GM06990 (cell line): ENCODE measurements at regions not wholly inside any gene's neighbourhood (a gene's known extent, or its start where the extent isn't known, plus 50 kb on each side); places are given as distances from the start of the nearest gene placed in this dataset.

Source experiments
- DNase-seq: peaks from one replicate; pipeline ENCODE4 v3.0.0-alpha.2; 2011; ENCODE audit not compliant: insufficient read length; ENCODE audit errors: extremely low read depth
- H3K27me3 ChIP-seq: replicated peaks from 2 replicates; pipeline ENCODE4 v1.6.0; 2011; ENCODE audit warnings: low read length; ENCODE audit not compliant: control insufficient read depth, insufficient read depth
- H3K36me3 ChIP-seq: 2 replicates; pipeline ENCODE4 v1.5.1; 2011; ENCODE audit warnings: low read length; ENCODE audit not compliant: control insufficient read depth, insufficient read depth
- H3K4me3 ChIP-seq: replicated peaks from 2 replicates; pipeline ENCODE4 v1.5.1; 2011; ENCODE audit warnings: low read depth, mild to moderate bottlenecking, control low read depth, low read length
- CTCF ChIP-seq: IDR thresholded peaks from 2 replicates; pipeline ENCODE4 v1.5.1; 2011; ENCODE audit warnings: low read length, control low read depth, mild to moderate bottlenecking, inconsistent platforms; ENCODE audit not compliant: insufficient read depth, poor library complexity, severe bottlenecking

DNA sequence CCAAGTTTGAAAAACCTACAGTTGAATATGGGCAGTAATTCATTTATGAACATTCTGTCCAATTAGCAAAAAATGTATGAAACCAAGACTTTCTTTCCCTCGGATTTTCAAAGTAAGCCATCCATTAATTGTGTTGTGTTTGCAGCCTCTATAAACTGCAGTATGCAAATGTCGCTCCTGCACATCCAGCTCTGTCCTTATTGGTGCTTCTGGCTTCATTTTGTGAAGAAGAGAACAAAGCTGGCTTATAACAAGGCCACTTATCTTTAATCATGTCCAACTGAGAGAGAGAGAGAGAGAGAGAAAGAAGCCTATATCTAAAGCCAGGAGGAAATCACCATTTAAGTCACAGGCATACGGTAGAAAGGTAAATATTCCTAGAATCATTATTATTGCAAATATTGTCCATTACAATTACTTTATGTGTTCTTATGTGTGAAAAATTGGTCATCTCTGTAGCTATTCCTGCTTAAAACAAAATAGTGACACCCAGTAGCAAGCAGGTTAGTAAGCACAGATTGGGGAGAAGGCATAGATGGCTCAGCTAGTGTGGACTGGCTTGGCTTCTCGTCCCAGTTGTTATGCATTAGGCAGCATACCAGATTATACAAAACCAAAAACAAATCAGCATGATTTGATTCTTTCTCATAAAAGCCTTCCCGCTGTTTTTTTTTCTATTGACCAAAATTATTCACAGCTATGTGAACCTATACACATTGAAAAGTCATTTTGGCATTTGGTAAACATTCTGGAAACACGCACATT lies 726.4 kb upstream of the SOX11 start:
- no peak for TF ChIP-seq CTCF
- Histone ChIP-seq H3K36me3 (no peaks in the 10 kb centered on the region), H3K4me3 (no peak overlapping the region), H3K27me3 (no peaks in the 10 kb centered on the region)
- no peak for DNase-seq

- H3K4me3 ChIP-seq = no peak overlapping the region
- no peaks in the 10 kb centered on the region for H3K27me3 ChIP-seq
- no peak for DNase-seq
- TF ChIP-seq CTCF = no peak
- no peaks in the 10 kb centered on the region for H3K36me3 ChIP-seq
These were observed 725.0 kb upstream of the SOX11 start for GRCh38 chr2:4967206-4967605.

GRCh38 chr2:4972472-4972871 lies 719.7 kb upstream of the SOX11 start:
- Histone ChIP-seq H3K27me3 (no peaks in the 10 kb centered on the region), H3K4me3 (no peak overlapping the region), H3K36me3 (no peaks in the 10 kb centered on the region)
- TF ChIP-seq CTCF = no peak
- DNase-seq = no peak

GRCh38 chr2:4973354-4973753 lies 718.8 kb upstream of the SOX11 start:
- no peak overlapping the region for H3K4me3 ChIP-seq
- no peaks in the 10 kb centered on the region for H3K27me3 ChIP-seq
- no peak for DNase-seq
- no peaks in the 10 kb centered on the region for H3K36me3 ChIP-seq
- TF ChIP-seq CTCF = no peak

DNA sequence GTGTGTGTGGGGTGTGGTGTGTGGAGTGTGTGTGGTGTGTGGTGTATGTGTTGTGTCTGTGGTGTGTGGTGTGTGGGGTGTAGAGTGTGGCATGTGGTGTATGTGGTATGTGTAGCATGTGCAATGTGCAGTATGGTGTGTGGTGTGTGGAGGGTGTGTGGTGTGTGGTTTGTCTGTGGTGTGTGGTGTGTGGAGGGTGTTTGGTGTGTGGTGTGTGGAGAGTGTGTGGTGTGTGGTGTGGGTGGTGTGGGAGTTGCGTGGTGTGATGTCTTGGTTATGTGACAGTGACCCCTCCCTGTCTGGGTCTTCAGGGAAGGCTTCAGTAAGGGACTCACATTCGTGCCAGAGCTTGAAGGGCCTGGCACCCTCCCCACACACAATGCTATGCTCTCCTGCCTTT lies 718.2 kb upstream of the SOX11 start:
- no peaks in the 10 kb centered on the region for H3K36me3 ChIP-seq
- H3K4me3 ChIP-seq = no peak overlapping the region
- H3K27me3 ChIP-seq = no peaks in the 10 kb centered on the region
- no peak for TF ChIP-seq CTCF
- DNase-seq = peak; percentile 1

DNA sequence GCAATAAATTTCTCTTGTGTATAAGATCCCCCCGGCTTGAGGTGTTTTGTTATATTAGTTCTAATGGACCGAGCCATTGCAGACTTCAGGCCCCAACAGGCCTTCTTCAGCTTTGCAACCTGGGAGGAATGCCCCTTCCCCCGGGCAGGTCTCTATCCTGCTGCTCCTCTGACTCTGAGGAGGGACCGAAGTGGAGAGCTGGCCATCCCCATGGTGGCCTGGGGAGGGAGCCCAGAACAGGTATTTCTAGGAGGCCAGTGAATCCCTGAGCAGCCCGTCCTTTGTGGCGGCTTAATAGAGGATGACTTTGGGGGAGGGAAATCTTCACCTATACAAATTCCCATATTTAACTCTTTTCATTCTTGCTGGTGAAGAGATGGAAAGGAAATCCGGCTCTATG lies 715.8 kb upstream of the SOX11 start:
- H3K27me3 ChIP-seq = no peaks in the 10 kb centered on the region
- H3K36me3 ChIP-seq = no peaks in the 10 kb centered on the region
- no peak overlapping the region for H3K4me3 ChIP-seq
- DNase-seq = no peak
- no peak for TF ChIP-seq CTCF
